ENCODE measurements at regions not wholly inside any gene's neighbourhood (a gene's known extent, or its start where the extent isn't known, plus 50 kb on each side); places are given as distances from the start of the nearest gene placed in this dataset.
"Not testable (repeated sequence)": the region's sequence is repeated elsewhere in the genome, so short reads cannot be mapped to it uniquely, and the experiment has no call there.

GRCh38 chr20:52060794-52061714 lies 130.5 kb downstream of the ZFP64 start:
- Histone ChIP-seq H2AFZ (ENCODE audit: low read depth, low read length) (no peak overlapping the region), H3K9me3 (ENCODE audit: insufficient read depth, low read length, severe bottlenecking) (peaks cover 12% of the 10 kb centered on the region), H3K36me3 (ENCODE audit: insufficient read depth, low read length) (no peaks in the 10 kb centered on the region), H3K79me2 (ENCODE audit: insufficient read depth, low read length) (no peaks in the 10 kb centered on the region), H3K4me2 (ENCODE audit: insufficient read depth, low read length) (no peak overlapping the region), H3K9ac (ENCODE audit: low read depth, low read length) (no peak overlapping the region), H3K27me3 (ENCODE audit: insufficient read depth, low read length, poor library complexity) (no peaks in the 10 kb centered on the region), H4K20me1 (ENCODE audit: insufficient read depth, low read length) (no peaks in the 10 kb centered on the region), H3K27ac (ENCODE audit: low read length) (no peak overlapping the region), H3K4me1 (ENCODE audit: insufficient read depth, low read length) (no peaks in the 10 kb centered on the region), H3K4me3 (ENCODE audit: low read depth in 1 of 2, low read length in 2 of 2) (no peak overlapping the region)
- TF ChIP-seq EZH2 (IDR thresholded peaks at IDR 0.05; ENCODE audit: borderline replicate concordance, low read depth, low read length, severe bottlenecking), result no peak
- TF ChIP-seq CTCF (IDR thresholded peaks at IDR 0.05; ENCODE audit: borderline replicate concordance, extremely low read depth, low read length, poor library complexity, severe bottlenecking), result no peak
- DNase-seq, result no peak
- ATAC-seq (ENCODE audit: insufficient read depth, low read depth), result no peak

- not testable (repeated sequence) for H3K27ac ChIP-seq (ENCODE audit: low read length); ATAC-seq (ENCODE audit: insufficient read depth, low read depth); H3K4me1 ChIP-seq (ENCODE audit: insufficient read depth, low read length); H3K4me2 ChIP-seq (ENCODE audit: insufficient read depth, low read length); H3K9ac ChIP-seq (ENCODE audit: low read depth, low read length); H2AFZ ChIP-seq (ENCODE audit: low read depth, low read length); H4K20me1 ChIP-seq (ENCODE audit: insufficient read depth, low read length); DNase-seq; H3K4me3 ChIP-seq (ENCODE audit: low read depth in 1 of 2, low read length in 2 of 2); H3K79me2 ChIP-seq (ENCODE audit: insufficient read depth, low read length); H3K36me3 ChIP-seq (ENCODE audit: insufficient read depth, low read length); H3K27me3 ChIP-seq (ENCODE audit: insufficient read depth, low read length, poor library complexity)
- peaks cover 14% of the 10 kb centered on the region for H3K9me3 ChIP-seq (ENCODE audit: insufficient read depth, low read length, severe bottlenecking)
These were observed 134.4 kb downstream of the ZFP64 start for GRCh38 chr20:52057133-52057532.

GRCh38 chr20:52056203-52057062 lies 135.1 kb downstream of the ZFP64 start:
- ATAC-seq (ENCODE audit: insufficient read depth, low read depth) (no peak), DNase-seq (no peak)
- H3K4me2 ChIP-seq (ENCODE audit: insufficient read depth, low read length), result no peak overlapping the region
- H4K20me1 ChIP-seq (ENCODE audit: insufficient read depth, low read length), result no peaks in the 10 kb centered on the region
- H2AFZ ChIP-seq (ENCODE audit: low read depth, low read length), result no peak overlapping the region
- no peaks in the 10 kb centered on the region for H3K4me1 ChIP-seq (ENCODE audit: insufficient read depth, low read length)
- no peaks in the 10 kb centered on the region for H3K79me2 ChIP-seq (ENCODE audit: insufficient read depth, low read length)
- no peak for TF ChIP-seq CTCF (IDR thresholded peaks at IDR 0.05; ENCODE audit: borderline replicate concordance, extremely low read depth, low read length, poor library complexity, severe bottlenecking)
- H3K4me3 ChIP-seq (ENCODE audit: low read depth in 1 of 2, low read length in 2 of 2), result no peak overlapping the region
- H3K27ac ChIP-seq (ENCODE audit: low read length), result no peak overlapping the region
- H3K9me3 ChIP-seq (ENCODE audit: insufficient read depth, low read length, severe bottlenecking), result peaks cover 14% of the 10 kb centered on the region
- H3K9ac ChIP-seq (ENCODE audit: low read depth, low read length), result no peak overlapping the region
- H3K36me3 ChIP-seq (ENCODE audit: insufficient read depth, low read length), result no peaks in the 10 kb centered on the region
- H3K27me3 ChIP-seq (ENCODE audit: insufficient read depth, low read length, poor library complexity), result no peaks in the 10 kb centered on the region

GRCh38 chr20:52054123-52054522 lies 137.5 kb downstream of the ZFP64 start:
- Histone ChIP-seq H2AFZ (ENCODE audit: low read depth, low read length) (no peak overlapping the region), H3K9ac (ENCODE audit: low read depth, low read length) (no peak overlapping the region), H3K27me3 (ENCODE audit: insufficient read depth, low read length, poor library complexity) (no peaks in the 10 kb centered on the region), H3K79me2 (ENCODE audit: insufficient read depth, low read length) (no peaks in the 10 kb centered on the region), H3K9me3 (ENCODE audit: insufficient read depth, low read length, severe bottlenecking) (peaks cover 14% of the 10 kb centered on the region), H3K4me2 (ENCODE audit: insufficient read depth, low read length) (no peak overlapping the region), H3K4me1 (ENCODE audit: insufficient read depth, low read length) (no peaks in the 10 kb centered on the region), H4K20me1 (ENCODE audit: insufficient read depth, low read length) (no peaks in the 10 kb centered on the region), H3K36me3 (ENCODE audit: insufficient read depth, low read length) (no peaks in the 10 kb centered on the region), H3K27ac (ENCODE audit: low read length) (no peak overlapping the region), H3K4me3 (ENCODE audit: low read depth in 1 of 2, low read length in 2 of 2) (no peak overlapping the region)
- TF ChIP-seq CTCF (IDR thresholded peaks at IDR 0.05; ENCODE audit: borderline replicate concordance, extremely low read depth, low read length, poor library complexity, severe bottlenecking), result no peak
- TF ChIP-seq EZH2 (IDR thresholded peaks at IDR 0.05; ENCODE audit: borderline replicate concordance, low read depth, low read length, severe bottlenecking), result no peak
- ATAC-seq (ENCODE audit: insufficient read depth, low read depth) (no peak), DNase-seq (no peak)

Measured in DND-41 (cell line).